Subcutaneous abdominal adipose tissue (tissue), 5 donors: ENCODE measurements at regions not wholly inside any gene's neighbourhood (a gene's known extent, or its start where the extent isn't known, plus 50 kb on each side); places are given as distances from the start of the nearest gene placed in this dataset.

Source experiments
- H3K27ac ChIP-seq: one replicate; pipeline ENCODE4 v1.7.0; 2013; ENCODE audit warnings: low read depth, mild to moderate bottlenecking, inconsistent platforms, low read length, moderate library complexity
- H3K27me3 ChIP-seq, 5 donors: one replicate each; pipeline ENCODE4 v1.7.0; 2013; ENCODE audit warnings: low read length in 5 of 5, inconsistent platforms in 1 of 5; ENCODE audit not compliant: control insufficient read depth in 5 of 5, insufficient read depth in 4 of 5
- H3K36me3 ChIP-seq, 5 donors: one replicate each; pipeline ENCODE4 v1.7.0; 2013; ENCODE audit warnings: low read length in 5 of 5; ENCODE audit not compliant: control insufficient read depth in 5 of 5, insufficient read depth in 5 of 5
- H3K4me1 ChIP-seq, 5 donors: one replicate each; pipeline ENCODE4 v1.7.0; 2013; ENCODE audit warnings: low read length in 5 of 5, mild to moderate bottlenecking in 3 of 5, moderate library complexity in 1 of 5; ENCODE audit not compliant: control insufficient read depth in 5 of 5, insufficient read depth in 5 of 5
- H3K4me3 ChIP-seq, 5 donors: one replicate each; pipeline ENCODE4 v1.7.0; 2013; ENCODE audit warnings: low read length in 5 of 5, low read depth in 1 of 5
- H3K9ac ChIP-seq, 5 donors: one replicate each; pipeline ENCODE4 v1.7.0; 2013; ENCODE audit warnings: low read length in 5 of 5, mild to moderate bottlenecking in 4 of 5, moderate library complexity in 3 of 5
- H3K9me3 ChIP-seq, 5 donors: one replicate each; pipeline ENCODE4 v1.7.0; 2013; ENCODE audit warnings: low read length in 5 of 5; ENCODE audit not compliant: control insufficient read depth in 5 of 5
- donor health status: healthy.
- donor health status: healthy.
- donor health status: healthy.
- donor health status: healthy.
- donor health status: healthy.

DNA sequence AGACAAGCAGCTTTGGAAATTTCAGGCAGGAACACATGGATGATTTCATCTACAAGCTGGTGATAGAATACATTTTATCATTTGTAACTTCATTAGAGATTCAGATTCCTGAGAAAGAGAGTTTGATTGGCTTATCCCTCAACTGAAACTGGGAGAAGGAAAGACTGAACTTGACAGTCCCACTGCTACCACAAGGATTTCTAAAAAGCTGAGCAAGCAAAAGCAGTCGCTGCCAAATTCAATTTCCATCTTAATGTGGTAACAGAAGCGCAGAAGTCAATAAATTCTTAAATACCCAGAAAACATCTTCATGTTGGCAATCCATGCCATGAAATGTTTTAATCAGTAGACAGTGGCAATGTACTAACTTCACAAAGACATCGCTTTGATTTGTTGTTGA is 172.1 kb upstream of the DACH1 start:
- Histone ChIP-seq H3K4me1 (no peaks in the 10 kb centered on the region), H3K9me3 (no peaks in the 10 kb centered on the region), H3K36me3 (no peaks in the 10 kb centered on the region), H3K27me3 (no peaks in the 10 kb centered on the region), H3K9ac (no peak overlapping the region), H3K27ac (no peak overlapping the region), H3K4me3 (no peak overlapping the region)

- H3K27me3 ChIP-seq: no peaks in the 10 kb centered on the region
- no peaks in the 10 kb centered on the region for H3K36me3 ChIP-seq
- no peak overlapping the region for H3K9ac ChIP-seq
- H3K27ac ChIP-seq: no peak overlapping the region
- H3K9me3 ChIP-seq: peaks cover 0 to 17% (median 11%) of the 10 kb centered on the region in 5 donors
- H3K4me1 ChIP-seq: no peaks in the 10 kb centered on the region
- H3K4me3 ChIP-seq: no peak overlapping the region
Observed at GRCh38 chr13:72029981-72030380, 163.0 kb upstream of the DACH1 start.

GRCh38 chr13:72025836-72026235 is 158.8 kb upstream of the DACH1 start:
- no peak overlapping the region for H3K4me3 ChIP-seq
- H3K27me3 ChIP-seq: no peaks in the 10 kb centered on the region
- no peaks in the 10 kb centered on the region for H3K4me1 ChIP-seq
- no peak overlapping the region for H3K9ac ChIP-seq
- H3K9me3 ChIP-seq: peaks cover 0 to 17% (median 11%) of the 10 kb centered on the region in 5 donors
- no peaks in the 10 kb centered on the region for H3K36me3 ChIP-seq
- no peak overlapping the region for H3K27ac ChIP-seq

DNA sequence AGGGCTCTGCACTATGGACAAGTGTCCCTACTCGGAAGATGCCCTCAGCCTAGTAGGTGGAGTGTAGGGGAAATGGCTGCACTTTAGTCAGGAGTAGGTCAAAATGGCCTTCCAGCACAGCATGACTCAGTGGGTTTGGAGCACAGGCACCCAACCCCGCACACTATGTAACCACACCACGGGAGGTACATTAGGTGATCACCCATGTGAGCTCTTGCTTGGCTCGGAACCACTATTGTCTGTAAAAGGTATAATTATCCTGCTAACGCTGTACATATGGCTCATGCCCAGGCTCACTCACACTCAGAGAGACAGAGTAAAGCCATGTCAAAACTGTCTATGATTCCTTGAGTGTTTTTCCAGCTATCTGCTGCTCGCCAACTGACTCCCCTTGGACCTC is 156.9 kb upstream of the DACH1 start:
- Histone ChIP-seq H3K4me3 (no peak overlapping the region), H3K4me1 (no peaks in the 10 kb centered on the region)

DNA sequence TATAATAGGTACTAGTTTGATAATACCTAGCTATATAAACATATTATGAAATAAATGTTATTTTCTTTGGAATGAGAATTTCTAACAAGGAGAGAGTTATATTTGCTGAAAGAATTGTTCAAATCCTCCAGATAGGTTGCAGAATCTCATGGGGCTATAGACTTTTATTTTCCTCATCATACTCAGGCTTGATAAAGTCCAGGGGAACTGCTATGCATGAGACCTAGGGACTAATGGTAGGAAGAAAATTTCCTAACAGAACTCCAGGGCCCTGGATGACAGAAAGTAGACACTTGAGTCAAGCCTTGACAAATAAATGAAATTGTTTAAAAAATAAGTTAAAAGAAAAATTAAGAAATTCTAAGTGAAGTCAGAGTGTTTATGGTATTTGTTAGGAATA is 138.5 kb upstream of the DACH1 start:
- Histone ChIP-seq H3K4me1 (no peaks in the 10 kb centered on the region), H3K36me3 (no peaks in the 10 kb centered on the region), H3K9me3 (peaks cover 0 to 3% (median 0%) of the 10 kb centered on the region in 5 donors), H3K27ac (no peak overlapping the region), H3K9ac (no peak overlapping the region), H3K4me3 (no peak overlapping the region), H3K27me3 (no peaks in the 10 kb centered on the region)

More for the DNA sequence above, 156.9 kb upstream of the DACH1 start:
- Histone ChIP-seq H3K9ac (no peak overlapping the region), H3K36me3 (no peaks in the 10 kb centered on the region), H3K27me3 (no peaks in the 10 kb centered on the region), H3K27ac (no peak overlapping the region), H3K9me3 (peaks cover 0 to 6% (median 2%) of the 10 kb centered on the region in 5 donors)

GRCh38 chr13:72004784-72005374 is 137.9 kb upstream of the DACH1 start:
- Histone ChIP-seq H3K9ac (no peak overlapping the region), H3K27me3 (no peaks in the 10 kb centered on the region), H3K4me1 (no peaks in the 10 kb centered on the region), H3K9me3 (peaks cover 0 to 3% (median 0%) of the 10 kb centered on the region in 5 donors), H3K4me3 (peak overlapping the region in 1 of 5 donors; percentile 37), H3K36me3 (no peaks in the 10 kb centered on the region), H3K27ac (no peak overlapping the region)

- Histone ChIP-seq H3K27ac (no peak overlapping the region), H3K4me3 (no peak overlapping the region), H3K9me3 (peaks cover 0 to 2% (median 0%) of the 10 kb centered on the region in 5 donors), H3K4me1 (no peaks in the 10 kb centered on the region), H3K36me3 (no peaks in the 10 kb centered on the region), H3K9ac (no peak overlapping the region), H3K27me3 (no peaks in the 10 kb centered on the region)
Observed at GRCh38 chr13:72004246-72004645, 137.2 kb upstream of the DACH1 start.

DNA sequence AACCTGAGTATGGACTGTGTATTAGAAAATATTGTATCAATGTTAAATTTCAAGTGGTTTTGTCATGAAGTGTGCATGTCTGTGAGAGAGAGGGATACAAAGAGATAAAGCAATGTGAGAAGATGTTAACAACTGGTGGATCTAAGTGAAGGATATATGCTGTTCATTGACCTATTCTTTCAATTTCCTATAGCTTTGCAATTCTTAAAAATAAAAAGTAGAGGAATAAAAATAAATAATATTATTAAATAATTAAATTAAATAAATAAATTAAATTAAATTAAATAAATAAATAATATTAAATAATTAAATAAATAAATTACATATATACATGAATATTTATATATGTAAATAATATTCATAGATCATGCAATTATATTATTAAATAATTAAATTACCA is 131.2 kb upstream of the DACH1 start:
- Histone ChIP-seq H3K9ac (no peak overlapping the region), H3K36me3 (no peaks in the 10 kb centered on the region), H3K27me3 (no peaks in the 10 kb centered on the region), H3K4me1 (no peaks in the 10 kb centered on the region), H3K27ac (no peak overlapping the region), H3K4me3 (no peak overlapping the region), H3K9me3 (no peaks in the 10 kb centered on the region)

GRCh38 chr13:71979616-71980015 is 112.6 kb upstream of the DACH1 start:
- H3K27ac ChIP-seq: no peak overlapping the region
- no peaks in the 10 kb centered on the region for H3K36me3 ChIP-seq
- peaks cover 0 to 8% (median 3%) of the 10 kb centered on the region in 5 donors for H3K9me3 ChIP-seq
- H3K4me3 ChIP-seq: no peak overlapping the region
- H3K27me3 ChIP-seq: no peaks in the 10 kb centered on the region
- no peaks in the 10 kb centered on the region for H3K4me1 ChIP-seq
- no peak overlapping the region for H3K9ac ChIP-seq

DNA sequence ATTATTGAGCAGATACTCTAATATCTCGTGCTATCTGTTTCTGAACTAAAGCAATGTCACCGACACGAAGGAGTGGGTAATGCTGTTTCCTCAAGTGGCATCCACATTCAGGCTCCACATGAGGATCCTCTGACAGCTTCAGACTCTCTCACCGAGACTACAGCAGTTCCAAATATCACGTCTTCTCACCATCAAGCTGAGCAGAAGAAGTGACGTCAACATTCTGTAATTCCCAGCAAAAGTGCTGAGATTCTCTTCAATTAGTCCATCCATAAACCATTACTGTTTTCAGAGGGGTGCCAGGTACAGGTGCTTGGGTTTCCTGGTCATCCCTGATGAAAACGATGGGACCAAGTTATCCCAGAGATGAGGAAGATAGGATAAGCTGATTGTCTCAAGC is 110.0 kb upstream of the DACH1 start:
- H3K36me3 ChIP-seq: no peaks in the 10 kb centered on the region
- H3K27ac ChIP-seq: no peak overlapping the region
- no peaks in the 10 kb centered on the region for H3K27me3 ChIP-seq
- no peak overlapping the region for H3K9ac ChIP-seq
- H3K9me3 ChIP-seq: peaks cover 0 to 8% (median 0%) of the 10 kb centered on the region in 5 donors
- no peaks in the 10 kb centered on the region for H3K4me1 ChIP-seq
- H3K4me3 ChIP-seq: no peak overlapping the region
